BLaER1 (cell line): ENCODE measurements at regions not wholly inside any gene's neighbourhood (a gene's known extent, or its start where the extent isn't known, plus 50 kb on each side); places are given as distances from the start of the nearest gene placed in this dataset.

Experiments used
- H3K27ac ChIP-seq: shearing (Covaris generic); formaldehyde crosslinking; 2 replicates; pipeline ENCODE4 v1.8.1; 2022
- H3K27me3 ChIP-seq: shearing (Covaris generic); formaldehyde crosslinking; 2 replicates; pipeline ENCODE4 v1.8.1; 2022
- H3K36me3 ChIP-seq: shearing (Covaris generic); formaldehyde crosslinking; 2 replicates; pipeline ENCODE4 v1.8.1; 2022
- H3K4me1 ChIP-seq: shearing (Covaris generic); formaldehyde crosslinking; 2 replicates; pipeline ENCODE4 v1.8.1; 2022
- H3K4me2 ChIP-seq: shearing (Covaris generic); formaldehyde crosslinking; 2 replicates; pipeline ENCODE4 v1.8.1; 2022
- H3K4me3 ChIP-seq: shearing (Covaris generic); formaldehyde crosslinking; 2 replicates; pipeline ENCODE4 v1.8.1; 2022
- H3K9ac ChIP-seq: shearing (Covaris generic); formaldehyde crosslinking; 2 replicates; pipeline ENCODE4 v1.8.1; 2022
- H3K9me3 ChIP-seq: shearing (Covaris generic); formaldehyde crosslinking; 2 replicates; pipeline ENCODE4 v1.8.1; 2022
- H4K20me1 ChIP-seq: shearing (Covaris generic); formaldehyde crosslinking; 2 replicates; pipeline ENCODE4 v1.8.1; 2022
- Cebpa-rat ChIP-seq: shearing (Covaris generic); IDR thresholded peaks from 2 replicates; pipeline ENCODE4 v1.8.1; 2022

DNA sequence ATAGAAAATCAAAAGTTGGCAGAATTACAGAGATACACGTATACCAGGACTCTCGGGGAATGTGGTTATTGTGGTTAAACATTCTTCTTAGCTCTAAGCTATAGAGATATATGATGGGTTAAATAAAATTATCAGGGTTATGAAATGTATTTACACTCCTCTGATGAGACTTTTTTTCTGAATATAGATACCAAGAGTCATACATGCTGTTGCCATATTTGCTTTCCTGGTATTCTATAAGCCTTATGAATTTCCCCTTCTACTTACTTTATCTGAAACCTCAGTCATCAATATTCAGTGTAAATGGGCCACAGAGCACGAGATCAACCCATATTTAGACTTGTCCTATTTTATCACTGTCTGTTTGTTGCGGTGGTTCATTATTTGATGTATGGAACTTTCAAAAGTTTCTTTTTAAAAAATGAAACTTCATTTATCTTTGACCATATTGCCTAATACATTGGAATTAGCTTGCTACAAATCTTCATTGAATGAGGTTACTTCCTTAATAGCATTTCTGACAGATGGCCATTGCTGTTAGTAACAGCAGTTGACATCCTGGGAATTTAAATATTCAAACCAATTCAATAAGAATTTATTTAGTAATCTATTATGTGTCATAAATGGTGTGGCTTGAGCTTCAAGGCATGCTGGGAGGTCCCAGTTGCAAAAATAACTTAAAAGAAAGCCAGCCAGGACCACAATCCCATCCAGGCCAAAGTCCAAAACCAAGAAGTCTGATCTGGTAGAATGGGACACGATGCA is 393.5 kb downstream of the PCNX1 start:
- Histone ChIP-seq H3K4me3 (no peak overlapping the region), H3K4me2 (peak overlapping the region; percentile 53), H3K36me3 (no peaks in the 10 kb centered on the region), H3K9ac (no peak overlapping the region), H3K27ac (no peak overlapping the region), H4K20me1 (no peaks in the 10 kb centered on the region), H3K4me1 (peaks cover 21% of the 10 kb centered on the region), H3K9me3 (peaks cover 23% of the 10 kb centered on the region), H3K27me3 (no peaks in the 10 kb centered on the region)
- no peak for TF ChIP-seq Cebpa-rat

DNA sequence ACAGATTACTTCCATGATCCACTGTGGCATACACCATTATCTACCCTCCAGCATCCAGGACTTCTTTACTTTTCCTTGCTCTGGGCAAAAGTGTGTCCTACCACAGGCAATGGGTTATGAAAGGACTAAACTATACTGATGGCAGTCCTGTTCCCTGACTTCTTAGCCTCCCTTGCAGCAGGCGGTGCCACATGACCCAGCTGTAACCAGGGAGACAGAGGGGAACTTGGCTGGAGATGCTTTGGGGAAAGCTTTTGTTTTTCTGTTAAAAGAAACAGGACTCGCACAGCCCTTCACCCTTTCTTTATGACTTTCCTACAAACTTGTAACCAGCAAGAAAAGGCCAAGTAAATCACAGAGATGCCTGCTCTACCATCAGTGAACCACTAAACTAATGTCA is 394.4 kb downstream of the PCNX1 start:
- H3K4me3 ChIP-seq, result no peak overlapping the region
- peaks cover 27% of the 10 kb centered on the region for H3K9me3 ChIP-seq
- no peaks in the 10 kb centered on the region for H4K20me1 ChIP-seq
- no peak overlapping the region for H3K9ac ChIP-seq
- H3K27me3 ChIP-seq, result no peaks in the 10 kb centered on the region
- H3K27ac ChIP-seq, result no peak overlapping the region
- TF ChIP-seq Cebpa-rat, result no peak
- no peaks in the 10 kb centered on the region for H3K36me3 ChIP-seq
- peaks cover 21% of the 10 kb centered on the region for H3K4me1 ChIP-seq
- H3K4me2 ChIP-seq, result 0 out of 2 replicates have a peak overlapping the region, but pooled peaks have one; percentile 53

DNA sequence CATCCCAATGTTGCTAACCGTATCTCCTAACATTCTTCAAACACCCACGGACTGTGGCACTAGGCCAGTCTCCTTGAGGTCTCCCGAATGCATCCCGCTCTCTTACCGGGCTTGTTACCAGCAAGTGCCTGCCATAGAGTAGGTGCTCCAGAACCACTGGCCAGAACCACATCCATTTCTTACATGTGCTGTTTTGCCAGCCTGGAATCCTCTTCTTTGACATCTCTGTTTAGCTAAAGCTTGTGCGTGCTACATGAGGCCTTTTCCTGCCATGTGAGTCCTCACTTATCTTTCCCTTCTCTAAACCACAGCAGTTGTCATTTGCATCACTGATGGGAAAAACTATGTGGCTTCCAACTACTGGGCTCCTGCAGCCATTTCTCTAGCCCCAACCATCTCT is 397.4 kb downstream of the PCNX1 start:
- Histone ChIP-seq H3K27ac (no peak overlapping the region), H3K4me2 (no peak overlapping the region), H4K20me1 (no peaks in the 10 kb centered on the region), H3K36me3 (no peaks in the 10 kb centered on the region), H3K4me1 (peaks cover 19% of the 10 kb centered on the region), H3K27me3 (no peaks in the 10 kb centered on the region), H3K9ac (no peak overlapping the region), H3K4me3 (no peak overlapping the region), H3K9me3 (peaks cover 28% of the 10 kb centered on the region)
- no peak for TF ChIP-seq Cebpa-rat

DNA sequence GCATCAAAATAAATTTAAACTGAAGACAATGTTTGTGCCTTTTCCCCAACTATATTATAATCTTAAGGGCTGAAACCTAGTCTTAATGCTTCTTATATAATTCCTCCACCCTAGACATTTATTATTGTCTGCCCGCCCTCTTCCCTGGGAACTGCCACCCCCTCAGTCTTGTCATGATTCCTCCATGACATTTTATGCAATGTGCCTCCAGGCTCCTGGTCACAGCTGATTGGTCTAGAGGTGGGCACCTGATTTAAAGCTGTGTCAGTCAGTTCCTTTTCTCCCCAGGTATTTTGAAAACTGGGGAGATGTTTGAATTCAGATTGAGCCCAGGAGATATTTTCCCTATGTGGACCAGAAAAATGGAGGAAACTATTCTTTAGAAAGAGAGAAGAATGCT is 401.4 kb downstream of the PCNX1 start:
- Histone ChIP-seq H3K4me2 (no peak overlapping the region), H4K20me1 (no peaks in the 10 kb centered on the region), H3K27ac (no peak overlapping the region), H3K4me3 (no peak overlapping the region), H3K36me3 (no peaks in the 10 kb centered on the region), H3K9ac (no peak overlapping the region), H3K9me3 (peaks cover 21% of the 10 kb centered on the region), H3K27me3 (no peaks in the 10 kb centered on the region), H3K4me1 (no peaks in the 10 kb centered on the region)
- TF ChIP-seq Cebpa-rat, result no peak

DNA sequence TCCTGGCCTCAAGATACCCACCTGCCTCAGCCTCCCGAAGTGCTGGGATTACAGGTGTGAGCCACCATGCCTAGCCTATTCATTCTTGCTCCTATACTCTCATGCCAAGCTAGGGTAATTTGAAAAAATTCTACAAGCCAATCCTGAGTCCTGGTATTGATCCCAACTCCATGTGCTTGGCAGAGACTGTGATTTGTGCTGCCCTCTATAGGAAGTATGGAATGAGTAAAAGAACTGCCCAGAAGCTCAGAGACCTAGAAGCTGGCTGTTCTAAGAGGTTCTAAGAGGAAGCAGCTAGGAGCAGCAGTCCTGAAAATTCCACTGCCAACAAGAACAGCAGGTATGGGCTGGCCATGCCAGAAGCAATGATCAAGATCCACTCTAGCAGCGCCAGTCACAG is 402.5 kb downstream of the PCNX1 start:
- Histone ChIP-seq H3K4me1 (no peaks in the 10 kb centered on the region), H3K9ac (no peak overlapping the region), H3K27me3 (no peaks in the 10 kb centered on the region), H3K4me2 (no peak overlapping the region), H3K4me3 (no peak overlapping the region), H3K36me3 (no peaks in the 10 kb centered on the region), H4K20me1 (no peaks in the 10 kb centered on the region), H3K27ac (no peak overlapping the region), H3K9me3 (peaks cover 14% of the 10 kb centered on the region)
- no peak for TF ChIP-seq Cebpa-rat

DNA sequence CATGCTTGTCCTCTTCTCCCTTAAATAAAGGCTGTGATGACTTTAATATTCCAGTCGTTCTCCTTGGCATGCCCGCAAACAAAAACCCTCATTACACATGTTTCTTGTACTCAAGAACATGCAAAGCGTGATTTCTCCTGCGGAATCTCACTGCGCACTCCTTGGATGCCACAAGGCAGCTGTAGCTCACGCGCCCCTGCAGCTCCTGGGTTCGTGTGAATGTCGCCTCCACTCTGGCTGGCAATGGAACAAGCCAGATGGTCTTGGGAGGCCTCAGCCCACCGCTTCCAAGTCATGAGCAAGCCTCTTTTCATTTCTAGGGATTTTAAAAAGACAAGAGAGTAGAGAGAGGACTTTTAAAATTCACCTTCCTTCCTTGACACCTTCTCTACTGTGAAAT is 403.8 kb downstream of the PCNX1 start:
- no peak overlapping the region for H3K4me2 ChIP-seq
- no peaks in the 10 kb centered on the region for H3K4me1 ChIP-seq
- H3K36me3 ChIP-seq, result no peaks in the 10 kb centered on the region
- H4K20me1 ChIP-seq, result no peaks in the 10 kb centered on the region
- no peak for TF ChIP-seq Cebpa-rat
- H3K27me3 ChIP-seq, result no peaks in the 10 kb centered on the region
- H3K9me3 ChIP-seq, result peaks cover 4% of the 10 kb centered on the region; the same call in 1 of the 2 replicates
- H3K9ac ChIP-seq, result no peak overlapping the region
- H3K27ac ChIP-seq, result no peak overlapping the region
- no peak overlapping the region for H3K4me3 ChIP-seq

DNA sequence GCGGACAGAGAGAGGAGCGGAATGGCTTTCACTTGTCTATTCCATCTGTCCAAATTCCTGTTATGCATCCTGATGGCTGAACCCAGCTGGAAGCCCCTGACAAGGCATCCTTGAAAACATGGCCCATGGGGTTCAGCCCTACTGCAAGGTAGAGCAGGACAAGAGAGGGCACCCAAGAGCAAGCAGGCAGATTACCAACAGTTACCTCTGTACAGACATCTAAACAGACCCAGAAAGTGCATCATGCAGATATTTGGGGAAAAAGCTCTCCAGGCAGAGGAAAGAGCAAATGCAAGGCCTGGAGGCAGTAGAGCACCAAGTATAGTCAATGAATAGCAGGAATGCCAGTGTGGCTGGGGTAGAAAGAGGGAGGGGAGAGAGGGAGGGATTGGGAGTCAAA is 407.5 kb downstream of the PCNX1 start:
- Histone ChIP-seq H4K20me1 (no peaks in the 10 kb centered on the region), H3K4me1 (peaks cover 6% of the 10 kb centered on the region), H3K36me3 (no peaks in the 10 kb centered on the region), H3K27ac (no peak overlapping the region), H3K27me3 (no peaks in the 10 kb centered on the region), H3K9ac (no peak overlapping the region), H3K4me3 (no peak overlapping the region), H3K9me3 (no peaks in the 10 kb centered on the region), H3K4me2 (no peak overlapping the region)
- TF ChIP-seq Cebpa-rat, result no peak

DNA sequence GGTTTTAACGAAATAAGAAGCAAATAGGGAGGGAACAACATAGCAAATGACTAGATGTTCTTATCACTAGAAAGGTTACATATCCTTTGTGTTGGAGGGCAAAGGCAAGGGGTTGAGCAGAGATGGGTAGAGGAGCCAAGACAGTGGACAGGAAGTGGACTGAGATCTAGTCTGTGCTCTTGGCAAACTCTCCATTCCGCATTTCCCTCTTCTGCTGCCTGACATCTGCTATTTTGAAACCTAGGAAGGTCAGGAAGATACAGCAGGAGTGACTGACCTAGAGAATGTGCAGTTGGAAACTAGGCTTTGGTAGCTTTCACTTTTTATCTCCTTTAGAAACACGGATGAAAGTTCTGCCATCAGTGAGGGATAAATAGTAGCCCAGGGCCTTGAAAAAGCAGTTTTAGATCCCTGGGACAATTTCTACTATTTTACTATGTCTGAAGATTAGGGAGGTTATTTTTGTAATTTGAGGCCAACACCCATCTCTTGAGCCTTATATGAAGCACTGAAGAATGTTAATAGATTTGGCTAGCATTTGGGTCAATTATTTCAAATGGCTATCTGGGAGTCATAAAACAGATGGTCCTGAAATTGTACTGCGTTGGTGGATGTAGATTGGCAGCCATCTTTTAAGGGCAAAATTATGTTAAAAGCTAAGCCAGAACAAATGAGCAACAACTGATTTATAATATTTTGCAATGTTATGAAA is 410.3 kb downstream of the PCNX1 start:
- Histone ChIP-seq H3K27ac (no peak overlapping the region), H3K4me2 (no peak overlapping the region), H3K4me1 (peaks cover 20% of the 10 kb centered on the region), H3K4me3 (no peak overlapping the region), H3K27me3 (no peaks in the 10 kb centered on the region), H3K36me3 (no peaks in the 10 kb centered on the region), H4K20me1 (no peaks in the 10 kb centered on the region), H3K9me3 (no peaks in the 10 kb centered on the region), H3K9ac (no peak overlapping the region)
- TF ChIP-seq Cebpa-rat, result no peak

DNA sequence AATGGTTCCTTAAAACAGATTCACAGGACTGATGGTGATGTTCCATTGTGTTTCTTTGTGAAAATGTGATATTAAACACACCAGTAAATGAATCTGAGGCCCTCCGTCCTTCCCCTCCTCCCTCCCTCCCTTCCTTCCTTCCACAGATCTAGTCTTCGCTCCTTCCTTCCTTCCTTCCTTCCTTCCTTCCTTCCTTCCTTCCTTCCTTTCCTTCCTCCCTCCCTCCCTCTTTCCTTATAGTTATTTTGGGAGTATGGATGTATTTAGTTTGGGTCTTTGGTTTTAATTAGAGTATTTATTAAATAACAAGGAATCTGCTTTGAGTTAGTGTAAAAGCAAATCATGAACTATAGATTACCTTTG is 410.8 kb downstream of the PCNX1 start:
- Histone ChIP-seq H3K4me1 (peaks cover 25% of the 10 kb centered on the region), H3K4me2 (no peak overlapping the region)
- no peak for TF ChIP-seq Cebpa-rat

DNA sequence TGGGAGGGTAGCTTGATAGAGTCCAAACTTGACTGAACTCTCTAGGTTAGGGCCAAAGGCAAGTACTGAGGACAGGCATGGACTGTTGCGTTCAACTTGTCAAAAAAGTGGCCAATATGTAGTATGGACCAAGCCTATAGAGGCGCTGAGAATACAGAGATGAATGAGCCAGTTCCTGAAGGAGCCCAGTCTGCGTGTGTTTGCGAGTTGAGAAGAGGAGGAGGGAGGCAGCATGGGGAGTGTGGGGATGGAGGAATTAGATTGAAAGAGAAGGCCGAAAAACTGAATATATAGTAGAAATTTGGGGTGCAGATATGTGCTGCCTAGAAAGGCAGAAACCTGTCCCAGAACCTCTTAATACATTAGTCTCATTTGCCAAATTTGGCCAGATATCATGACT is 412.4 kb downstream of the PCNX1 start:
- Histone ChIP-seq H3K9ac (0 out of 2 replicates have a peak overlapping the region, but pooled peaks have one; percentile 3), H4K20me1 (no peaks in the 10 kb centered on the region), H3K27ac (no peak overlapping the region), H3K27me3 (no peaks in the 10 kb centered on the region), H3K36me3 (no peaks in the 10 kb centered on the region), H3K4me2 (peak overlapping the region; percentile 75), H3K9me3 (no peaks in the 10 kb centered on the region), H3K4me3 (peak overlapping the region; percentile 89), H3K4me1 (peaks cover 27% of the 10 kb centered on the region)
- no peak for TF ChIP-seq Cebpa-rat

More for the DNA sequence above, 410.8 kb downstream of the PCNX1 start:
- Histone ChIP-seq H3K9me3 (no peaks in the 10 kb centered on the region), H3K36me3 (no peaks in the 10 kb centered on the region), H3K4me3 (no peak overlapping the region), H4K20me1 (no peaks in the 10 kb centered on the region), H3K27me3 (no peaks in the 10 kb centered on the region), H3K27ac (no peak overlapping the region), H3K9ac (no peak overlapping the region)
